LNCAP (cell line): ENCODE measurements at regions not wholly inside any gene's neighbourhood (a gene's known extent, or its start where the extent isn't known, plus 50 kb on each side); places are given as distances from the start of the nearest gene placed in this dataset.

ENCODE experiments used
- CTCF ChIP-seq: fragments of 450-650 bp; IDR thresholded peaks from 2 replicates; pipeline ENCODE4 v1.5.1; 2017; ENCODE audit warnings: mild to moderate bottlenecking

- TF ChIP-seq CTCF = no peak
Measured at GRCh38 chr13:61107989-61108388, 307.7 kb downstream of the PCDH20 start.

- no peak for TF ChIP-seq CTCF
Measured at GRCh38 chr13:61095885-61096284, 319.8 kb downstream of the PCDH20 start.

GRCh38 chr13:61094865-61095264, 320.8 kb downstream of the PCDH20 start:
- no peak for TF ChIP-seq CTCF

- TF ChIP-seq CTCF = no peak
Measured at GRCh38 chr13:61086087-61086486, 329.6 kb downstream of the PCDH20 start.

- no peak for TF ChIP-seq CTCF
Measured at GRCh38 chr13:61084988-61085387, 330.7 kb downstream of the PCDH20 start.

GRCh38 chr13:61078976-61079770, 336.5 kb downstream of the PCDH20 start:
- TF ChIP-seq CTCF = no peak

GRCh38 chr13:61052175-61052574, 363.5 kb downstream of the PCDH20 start:
- no peak for TF ChIP-seq CTCF

- no peak for TF ChIP-seq CTCF
Measured at GRCh38 chr13:61045251-61045650, 370.4 kb downstream of the PCDH20 start.
